Right ventricle myocardium superior (tissue), 1 donor: ENCODE measurements at regions not wholly inside any gene's neighbourhood (a gene's known extent, or its start where the extent isn't known, plus 50 kb on each side); places are given as distances from the start of the nearest gene placed in this dataset.
"Not testable (repeated sequence)": the region's sequence is repeated elsewhere in the genome, so short reads cannot be mapped to it uniquely, and the experiment has no call there.

Source experiments
- ATAC-seq: fragments of 200-7000 bp; cut with Tn5 transposase; one replicate; pipeline ENCODE4 v1.9.1; 2020; ENCODE audit warnings: mild to moderate bottlenecking; ENCODE audit not compliant: poor library complexity
- DNase-seq: peaks from one replicate; pipeline ENCODE4 v3.0.0-alpha.2; 2020
- intact Hi-C: fragments of 100-400 bp; cut with DNase I; formaldehyde crosslinking; loops from one replicate; pipeline ENCODE4 v1.11.2; 2022
- donor health status: DM: no; HTN: yes; CAD: no; lungs with severe emphysema.

DNA sequence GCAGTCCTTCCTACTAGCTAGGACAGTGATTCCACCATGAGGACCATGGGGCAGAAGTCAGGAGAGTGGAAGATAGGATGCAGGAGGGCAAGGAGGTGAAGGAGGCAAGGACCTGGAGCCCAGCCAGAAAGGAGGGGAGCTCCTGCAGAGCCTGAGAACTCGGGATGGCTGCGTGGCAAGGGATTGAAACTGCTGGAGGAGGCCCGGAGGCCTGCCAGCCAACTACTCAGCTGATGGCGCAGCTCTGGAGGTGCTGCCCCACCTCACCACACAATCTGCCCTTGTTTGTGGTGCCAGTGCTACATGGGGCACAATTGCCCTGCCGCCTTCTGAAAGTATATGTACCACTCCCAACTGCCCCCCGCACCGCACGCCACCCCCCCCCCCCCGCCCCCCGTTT, 307.3 kb upstream of the CHRNA7 start:
- ATAC-seq, intact Hi-C loops, DNase-seq: not testable (repeated sequence)

DNA sequence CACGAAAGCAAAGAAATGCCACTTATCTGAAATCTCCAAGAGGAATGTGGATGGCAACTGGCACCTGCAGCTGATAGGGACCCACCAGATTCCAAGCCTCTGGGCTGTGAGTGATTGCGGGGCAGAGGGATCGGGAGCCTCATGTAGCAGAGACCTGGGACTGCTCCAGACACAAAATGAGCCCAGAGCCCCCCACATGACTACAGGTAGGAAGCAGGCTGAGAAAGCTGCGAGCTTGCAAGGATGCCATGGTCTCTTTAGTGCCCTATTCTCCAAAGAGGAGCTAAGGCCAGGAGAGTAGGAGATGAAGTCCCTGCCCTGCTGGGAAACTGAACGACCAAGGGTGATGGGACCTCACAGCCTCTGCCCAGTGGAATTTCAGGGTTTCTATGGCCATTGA, 305.4 kb upstream of the CHRNA7 start:
- ATAC-seq, intact Hi-C loops, DNase-seq: not testable (repeated sequence)

DNA sequence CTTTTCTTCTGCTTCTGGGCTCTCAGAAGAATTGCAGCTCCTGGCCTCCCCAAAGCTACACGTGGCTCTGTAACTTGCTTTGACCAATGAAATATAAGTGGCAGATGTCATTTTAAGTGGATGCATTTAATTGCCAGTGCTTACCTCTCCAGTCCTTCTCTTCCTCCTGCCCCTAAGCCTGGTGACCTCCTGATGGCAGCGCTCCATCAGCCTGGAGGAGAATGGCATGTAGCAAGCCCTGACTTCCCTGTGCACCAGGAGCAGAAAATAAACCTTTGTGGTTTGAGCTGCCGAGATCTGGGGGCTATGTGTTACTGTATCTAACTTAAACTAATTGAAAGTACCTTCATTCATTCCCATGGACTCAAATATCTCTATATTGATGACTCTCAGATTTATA, 304.7 kb upstream of the CHRNA7 start:
- DNase-seq: peak; percentile 37
- ATAC-seq, intact Hi-C loops: not testable (repeated sequence)

DNA sequence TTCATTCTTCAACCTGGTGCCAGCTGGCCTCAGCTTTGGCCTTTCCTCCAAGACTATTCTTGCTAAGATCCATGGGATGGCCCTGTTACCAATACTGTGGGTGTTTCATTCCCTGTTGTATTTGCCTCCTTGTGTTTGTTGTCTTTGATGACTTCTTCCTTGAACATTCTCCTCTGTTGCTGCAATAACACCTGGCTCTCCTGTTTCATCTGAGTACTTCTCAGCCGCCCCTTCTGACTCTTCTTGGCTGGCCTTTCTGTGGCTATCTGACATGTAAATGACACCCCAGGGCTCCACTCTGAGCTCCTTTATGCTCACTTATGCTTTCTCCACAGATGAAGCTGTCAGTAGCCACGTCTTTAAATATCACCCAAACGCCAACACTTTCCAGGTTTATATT, 302.7 kb upstream of the CHRNA7 start:
- intact Hi-C loops: no loop called here
- DNase-seq: no peak
- no peak for ATAC-seq

DNA sequence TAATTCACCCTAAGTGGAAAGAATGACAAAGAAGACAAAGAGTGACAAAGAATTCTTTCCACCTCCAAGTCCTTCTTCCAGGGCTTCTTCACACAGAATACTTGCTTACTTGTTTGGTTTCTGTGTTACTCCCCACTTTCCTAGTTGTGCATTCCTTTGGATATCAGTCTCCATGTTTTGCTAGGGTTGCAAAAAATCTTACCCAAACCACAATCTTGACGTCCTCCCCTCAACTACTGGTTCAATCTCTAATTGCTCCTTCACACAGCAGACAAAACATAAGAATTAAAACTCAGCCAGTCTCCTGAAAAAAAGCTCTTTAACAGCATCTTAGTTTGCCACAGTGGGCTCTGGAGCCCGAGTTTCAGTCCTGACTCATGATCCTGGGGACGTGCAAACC, 297.6 kb upstream of the CHRNA7 start:
- DNase-seq (no peak), ATAC-seq (no peak)
- intact Hi-C loops: no loop called here

DNA sequence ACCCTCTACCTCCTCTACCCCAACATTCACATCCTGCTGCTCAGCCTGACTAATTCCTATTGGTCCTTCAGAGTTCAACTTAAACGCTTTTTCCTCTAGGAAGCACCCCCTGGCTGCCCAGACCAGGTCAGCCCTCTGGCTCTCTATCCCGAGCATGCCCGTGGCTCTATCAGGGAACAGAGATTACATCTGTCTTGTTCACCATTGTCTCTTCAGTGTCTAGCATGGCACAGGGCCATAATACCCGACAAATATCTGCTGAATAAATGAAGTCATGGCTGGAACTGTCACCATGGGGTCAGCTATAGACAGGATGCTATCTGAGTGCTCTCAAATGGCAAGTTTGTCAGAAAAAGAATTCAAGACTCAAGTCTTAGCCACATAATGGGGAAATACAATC, 296.9 kb upstream of the CHRNA7 start:
- intact Hi-C loops: no loop called here
- DNase-seq (no peak), ATAC-seq (no peak)

DNA sequence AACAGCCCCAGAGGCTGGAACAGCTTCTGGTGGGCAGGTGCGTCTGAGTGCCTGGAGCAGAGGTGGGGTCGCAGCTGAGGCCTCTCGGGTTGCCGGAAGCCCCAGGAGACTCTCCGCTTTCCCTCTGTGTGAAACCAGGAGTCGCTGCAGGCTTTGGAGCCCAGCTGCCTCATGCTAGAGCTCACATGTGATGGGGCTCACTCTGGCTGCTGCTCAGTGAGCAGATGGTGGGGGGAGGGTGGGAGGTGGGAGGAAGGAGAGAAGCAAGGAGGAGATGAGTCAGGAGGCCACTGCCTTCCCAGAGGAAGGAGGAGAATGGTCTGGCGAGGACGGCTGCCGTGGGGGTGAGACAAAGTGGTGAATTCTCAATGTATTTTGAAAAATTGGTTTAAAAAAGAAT, 290.1 kb upstream of the CHRNA7 start:
- ATAC-seq (no peak), DNase-seq (no peak)
- intact Hi-C loops: no loop called here

DNA sequence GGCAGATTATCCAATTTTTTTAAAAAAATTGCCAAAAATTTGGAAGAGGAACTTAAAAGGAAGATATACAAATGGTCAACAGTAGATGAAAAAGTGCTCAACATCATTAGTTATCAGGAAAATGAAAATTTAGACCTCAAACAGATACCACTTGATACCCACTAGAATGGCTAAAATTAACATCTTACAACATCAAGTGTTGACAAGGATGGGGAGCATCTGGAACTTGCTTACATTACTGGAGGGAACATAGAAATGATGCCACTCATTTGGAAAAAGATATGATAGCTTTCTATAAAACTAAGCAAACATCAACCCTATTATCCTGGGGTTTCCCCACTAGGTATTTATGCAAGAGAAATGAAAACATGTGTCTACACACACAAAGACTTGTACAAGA, 284.5 kb upstream of the CHRNA7 start:
- intact Hi-C loops: no loop called here
- ATAC-seq: no peak
- no peak for DNase-seq

DNA sequence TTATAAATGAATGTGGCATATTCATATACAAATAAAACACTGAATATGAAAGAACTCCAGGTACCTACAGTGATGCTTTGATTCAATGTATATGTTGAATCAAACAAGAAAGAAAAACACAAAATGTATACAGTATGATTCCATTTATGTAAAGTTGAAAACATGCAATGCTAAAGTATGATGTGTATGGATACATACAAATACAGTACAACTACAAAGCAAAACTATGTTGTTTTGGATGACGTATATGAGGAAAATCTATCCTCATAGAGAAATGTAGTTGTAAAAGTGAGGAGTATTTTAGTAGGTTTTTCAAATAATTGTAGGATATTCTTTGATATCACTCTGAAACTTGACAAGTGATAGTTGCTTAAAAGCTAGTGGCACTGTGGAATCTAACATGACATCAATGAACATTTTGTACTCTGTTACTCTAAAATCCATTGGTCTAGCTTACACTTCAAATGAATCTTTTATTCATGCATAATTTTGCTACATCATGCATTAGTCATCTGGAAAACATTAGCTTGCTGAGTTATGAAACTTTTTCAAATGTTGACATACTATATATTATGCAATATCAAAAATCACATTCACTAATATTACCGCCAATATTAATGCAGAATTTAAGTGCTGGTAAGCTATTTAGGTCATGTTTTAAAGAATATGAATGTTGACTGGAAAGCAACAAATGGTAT, 278.1 kb upstream of the CHRNA7 start:
- intact Hi-C loops: no loop called here
- peak; percentile 39 for ATAC-seq
- DNase-seq: no peak

DNA sequence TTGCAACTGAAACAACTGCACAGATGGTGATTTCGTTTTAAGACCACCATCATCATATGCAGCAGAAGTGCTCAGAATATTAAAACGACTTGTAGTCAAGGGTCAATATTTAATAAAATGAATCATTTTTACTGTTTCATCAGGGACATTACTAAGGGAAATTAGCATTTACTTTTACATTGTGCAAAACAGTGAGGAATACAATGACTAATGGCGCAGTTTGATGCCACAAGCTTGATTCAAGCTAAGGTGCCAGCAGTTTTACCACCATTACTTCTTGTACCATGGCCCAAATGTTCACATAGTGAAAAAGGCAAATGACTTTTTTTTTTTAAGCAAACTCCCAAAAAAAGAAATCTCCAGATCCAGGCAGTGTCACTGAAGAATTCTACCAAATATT, 277.4 kb upstream of the CHRNA7 start:
- ATAC-seq (no peak), DNase-seq (no peak)
- intact Hi-C loops: no loop called here

DNA sequence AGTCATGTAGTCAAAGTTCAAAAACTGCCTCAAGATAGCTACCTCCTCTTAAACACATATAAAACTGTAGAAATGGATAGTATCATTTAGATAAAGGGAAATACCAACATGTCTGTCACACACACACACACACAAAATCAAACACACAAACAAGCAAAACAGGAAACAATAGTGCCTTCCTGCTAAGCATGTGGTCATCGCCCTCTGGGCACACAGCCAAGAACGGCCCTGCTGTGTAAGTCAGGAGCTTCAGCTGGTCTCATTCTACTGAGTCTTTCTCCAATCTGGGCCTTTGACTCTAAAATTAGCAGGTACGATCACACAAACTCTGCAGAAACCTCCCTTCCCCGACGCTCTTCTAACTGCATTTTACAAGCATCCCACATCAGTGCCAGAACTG, 272.2 kb upstream of the CHRNA7 start:
- ATAC-seq (no peak), DNase-seq (peak; percentile 88)
- intact Hi-C loops: no loop called here

DNA sequence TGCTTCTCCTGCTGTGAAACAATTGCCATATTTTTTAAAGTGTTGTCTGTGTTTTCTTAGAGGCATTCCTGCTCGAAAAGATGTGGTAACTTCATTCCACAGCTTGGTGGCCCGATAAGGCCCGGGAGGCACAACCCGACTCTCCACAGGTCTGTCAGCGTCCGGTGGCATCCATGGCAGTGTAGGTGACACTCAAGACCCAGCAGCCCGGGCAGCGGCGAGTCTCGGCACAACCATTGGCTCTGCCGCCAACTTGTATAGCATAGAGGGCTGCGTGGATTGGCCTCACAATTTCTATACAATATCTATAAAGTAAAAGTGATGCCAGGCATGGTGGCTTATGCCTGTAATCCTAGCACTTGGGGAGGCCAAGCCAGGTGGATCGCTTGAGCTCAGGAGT, 262.3 kb upstream of the CHRNA7 start:
- intact Hi-C loops: no loop called here
- ATAC-seq: no peak

DNA sequence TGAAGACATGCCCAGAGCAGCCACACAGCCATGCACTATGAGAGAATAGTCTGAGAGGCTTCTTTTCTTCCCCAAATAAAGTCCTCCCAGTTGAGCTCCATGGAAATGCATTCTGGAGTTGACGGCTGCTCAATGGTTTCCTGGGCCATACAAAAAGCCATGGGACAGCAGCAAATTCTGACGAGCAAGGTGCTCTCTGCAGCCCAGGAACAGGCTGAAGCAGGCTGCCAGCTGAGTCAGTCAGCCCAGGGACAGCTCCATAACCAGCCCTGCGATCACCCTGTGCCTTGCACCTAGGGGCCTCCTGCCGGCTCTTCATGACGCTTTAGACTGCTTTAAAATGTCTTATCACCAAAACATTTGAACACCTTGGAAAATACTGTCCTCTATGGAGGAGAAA, 256.3 kb upstream of the CHRNA7 start:
- DNase-seq: no peak
- intact Hi-C loops: no loop called here
- peak; percentile 38 for ATAC-seq

More for the DNA sequence above, 262.3 kb upstream of the CHRNA7 start:
- no peak for DNase-seq

DNA sequence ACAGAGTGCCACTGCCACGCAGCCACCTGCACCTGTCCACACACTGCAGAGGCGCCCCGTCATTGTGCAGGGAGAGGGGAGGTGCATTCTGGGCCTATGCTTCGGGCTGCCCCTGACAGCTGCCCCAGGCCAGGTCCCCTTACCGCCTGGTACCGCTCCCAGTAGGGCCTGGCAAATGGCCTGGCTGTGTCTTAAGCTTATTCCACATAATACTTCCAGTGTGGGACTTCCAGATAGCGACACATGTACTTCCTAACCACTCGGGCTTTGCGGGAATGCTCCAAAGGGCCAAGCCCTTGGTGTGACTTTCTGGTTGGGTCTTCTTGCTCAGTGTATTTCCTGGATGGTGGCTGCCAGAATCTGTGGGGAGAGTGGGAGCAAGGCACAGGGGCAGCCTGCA, 254.3 kb upstream of the CHRNA7 start:
- DNase-seq: no peak
- no peak for ATAC-seq
- intact Hi-C loops: no loop called here

DNA sequence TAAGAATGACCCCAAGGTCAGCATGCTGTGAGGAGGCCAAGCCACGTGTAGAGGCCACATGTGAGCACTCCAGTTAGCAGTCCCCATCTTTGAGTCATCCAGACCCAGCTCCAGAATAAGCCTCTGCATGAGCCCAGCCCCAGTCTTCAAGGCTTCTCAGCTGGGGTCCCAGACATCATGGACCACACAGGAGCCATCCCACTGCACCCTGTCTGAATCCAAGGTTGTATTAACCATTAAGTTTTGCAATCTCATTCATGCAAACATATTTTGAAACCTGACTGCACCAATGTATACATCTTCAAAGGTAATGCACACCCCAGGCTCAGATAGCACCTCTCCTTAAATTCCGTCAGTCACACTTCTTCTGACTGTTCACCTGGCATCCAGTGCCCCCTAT, 249.1 kb upstream of the CHRNA7 start:
- DNase-seq (no peak), ATAC-seq (no peak)
- intact Hi-C loops: no loop called here

DNA sequence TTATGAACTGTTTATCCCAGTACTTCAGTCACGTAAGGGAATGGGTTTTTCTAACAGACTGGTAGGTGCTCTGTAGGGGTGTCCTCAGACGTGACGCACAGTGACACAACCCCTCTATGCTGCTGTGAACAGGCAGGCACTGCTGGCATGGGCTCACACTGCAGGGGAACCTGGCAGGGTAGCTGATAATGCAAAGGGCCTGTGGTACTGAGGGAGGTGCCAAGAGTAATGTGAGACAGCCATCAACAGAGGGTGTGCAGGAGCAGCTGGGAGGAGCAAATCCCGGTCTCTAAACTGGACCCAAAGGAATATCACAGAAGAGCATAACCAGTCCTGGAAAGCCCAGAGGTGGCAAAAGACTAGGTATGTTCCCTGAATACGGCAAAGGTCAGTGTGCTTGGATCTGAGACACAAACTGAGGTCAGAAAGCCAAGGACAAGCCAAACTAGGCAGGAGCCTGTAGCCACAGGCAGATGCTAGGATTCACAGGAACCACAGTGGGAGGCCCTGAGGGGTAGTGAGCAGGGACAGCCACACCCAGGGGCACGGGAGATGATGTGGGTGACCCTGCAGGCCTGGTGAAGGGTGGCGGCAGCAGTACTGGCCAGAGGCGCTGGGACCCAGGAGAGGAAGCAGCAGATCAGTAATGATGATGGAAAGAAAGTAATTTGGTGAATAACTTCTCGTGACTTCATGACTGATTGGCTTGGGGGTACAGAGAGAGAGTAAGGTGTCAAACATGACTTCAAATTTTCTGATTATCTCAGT, 248.1 kb upstream of the CHRNA7 start:
- intact Hi-C loops: no loop called here
- ATAC-seq (no peak), DNase-seq (no peak)

DNA sequence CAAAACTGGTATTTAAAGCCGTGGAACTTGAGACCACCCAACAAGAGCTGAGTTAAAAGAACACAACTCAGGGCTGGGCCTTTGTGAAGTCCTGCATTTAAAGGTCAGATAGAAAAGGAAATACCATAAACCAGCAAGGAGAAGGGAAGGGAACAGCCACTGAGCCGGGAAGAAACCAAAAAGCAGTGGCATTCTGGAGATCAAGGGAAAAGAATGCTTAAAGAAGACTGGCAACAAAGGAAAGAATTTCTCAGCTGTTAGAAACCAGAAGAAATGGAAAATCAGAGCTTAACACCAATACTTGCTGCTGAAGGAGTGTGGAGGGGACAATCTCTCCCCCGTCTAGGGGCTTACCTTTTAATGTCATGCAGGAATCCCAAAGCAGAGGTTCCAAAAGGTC, 247.4 kb upstream of the CHRNA7 start:
- intact Hi-C loops: no loop called here
- ATAC-seq (no peak), DNase-seq (no peak)

DNA sequence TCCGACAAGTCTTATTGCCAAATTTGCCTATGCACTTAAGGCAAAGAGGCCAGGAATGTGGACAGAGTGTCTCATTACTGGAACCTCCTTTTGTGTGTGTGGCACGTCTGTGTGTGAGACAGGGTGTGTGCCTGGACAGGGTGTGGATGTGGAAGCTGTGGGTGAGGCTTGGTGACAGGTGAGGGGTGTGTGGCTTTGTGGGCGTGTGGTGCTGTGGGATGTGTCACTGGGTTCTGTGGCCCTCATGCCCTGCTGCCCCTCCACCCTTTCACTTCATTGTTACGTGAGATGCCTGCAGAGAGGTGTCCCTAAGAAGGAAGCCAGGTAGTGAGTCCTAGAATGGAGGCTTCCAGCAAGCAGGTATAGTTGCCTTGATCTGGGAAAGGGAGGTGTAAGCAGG, 244.0 kb upstream of the CHRNA7 start:
- intact Hi-C loops: no loop called here
- no peak for DNase-seq
- ATAC-seq: no peak

DNA sequence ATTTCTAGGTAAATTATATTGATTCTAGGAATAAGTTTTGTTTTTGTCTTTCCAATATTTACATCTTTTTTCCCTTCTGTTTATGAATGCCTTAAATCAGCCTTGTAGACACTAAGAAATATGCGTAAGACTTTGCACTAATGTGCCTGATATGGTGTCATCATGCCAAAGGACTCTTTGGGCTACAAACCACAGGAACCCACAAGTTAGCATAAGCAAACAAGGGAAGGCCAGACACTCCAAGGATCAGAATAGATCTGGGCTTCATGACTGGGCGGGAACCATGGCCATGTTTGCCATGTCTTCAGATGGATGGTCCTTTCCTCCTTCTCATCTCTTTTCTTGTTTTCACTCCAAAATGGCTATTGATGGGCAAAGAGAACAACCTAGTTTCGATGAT, 242.2 kb upstream of the CHRNA7 start:
- DNase-seq (no peak), ATAC-seq (no peak)
- intact Hi-C loops: no loop called here

DNA sequence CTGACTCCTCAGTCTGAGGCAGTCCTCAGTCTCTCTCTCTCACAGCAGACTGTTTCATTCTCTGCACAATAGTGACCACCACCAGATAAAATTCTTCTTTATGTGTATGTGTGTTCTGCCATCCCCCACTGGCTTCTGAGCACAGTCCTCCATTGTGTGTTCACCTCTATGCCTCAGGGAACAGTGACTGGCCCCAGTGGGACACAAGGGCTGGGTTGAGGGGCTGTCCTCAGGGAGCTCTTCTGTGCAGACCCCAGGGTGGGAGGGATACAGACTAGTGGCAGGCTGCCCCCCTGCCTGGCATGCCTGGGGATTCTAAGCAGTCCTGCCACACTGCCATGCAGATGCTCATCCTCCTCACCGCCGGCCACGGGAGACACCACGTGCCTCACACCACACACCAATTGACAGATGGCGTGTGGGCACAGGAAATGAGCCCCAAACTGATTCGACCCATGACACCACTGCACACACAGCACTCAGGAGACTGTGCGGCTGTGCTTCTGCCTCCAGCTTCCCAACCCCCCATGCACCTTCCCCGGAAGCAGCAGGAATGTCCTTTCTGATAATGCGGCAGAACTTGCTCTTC, 237.6 kb upstream of the CHRNA7 start:
- ATAC-seq: no peak
- DNase-seq: no peak
- intact Hi-C loops: no loop called here
